Activated CD4-positive, alpha-beta T cell treated with anti-CD3 and anti-CD28 coated beads, Interleukin-2, amount 50 U/mL, for 24 hours (primary cell): ENCODE measurements at regions not wholly inside any gene's neighbourhood (a gene's known extent, or its start where the extent isn't known, plus 50 kb on each side); places are given as distances from the start of the nearest gene placed in this dataset.

Source experiments
- DNase-seq, 2 donors: peaks; one replicate each; pipeline ENCODE4 v3.0.0-alpha.2; 2020; ENCODE audit warnings: low read depth in 1 of 2, low spot score in 1 of 2

GRCh38 chr10:131519723-131520605, 208.4 kb upstream of the TCERG1L start:
- no peak for DNase-seq

GRCh38 chr10:131531265-131532190, 220.0 kb upstream of the TCERG1L start:
- DNase-seq = no peak

GRCh38 chr10:131532291-131532690, 220.8 kb upstream of the TCERG1L start:
- no peak for DNase-seq

- DNase-seq = no peak
Measured at GRCh38 chr10:131532745-131533341, 221.3 kb upstream of the TCERG1L start.

DNA sequence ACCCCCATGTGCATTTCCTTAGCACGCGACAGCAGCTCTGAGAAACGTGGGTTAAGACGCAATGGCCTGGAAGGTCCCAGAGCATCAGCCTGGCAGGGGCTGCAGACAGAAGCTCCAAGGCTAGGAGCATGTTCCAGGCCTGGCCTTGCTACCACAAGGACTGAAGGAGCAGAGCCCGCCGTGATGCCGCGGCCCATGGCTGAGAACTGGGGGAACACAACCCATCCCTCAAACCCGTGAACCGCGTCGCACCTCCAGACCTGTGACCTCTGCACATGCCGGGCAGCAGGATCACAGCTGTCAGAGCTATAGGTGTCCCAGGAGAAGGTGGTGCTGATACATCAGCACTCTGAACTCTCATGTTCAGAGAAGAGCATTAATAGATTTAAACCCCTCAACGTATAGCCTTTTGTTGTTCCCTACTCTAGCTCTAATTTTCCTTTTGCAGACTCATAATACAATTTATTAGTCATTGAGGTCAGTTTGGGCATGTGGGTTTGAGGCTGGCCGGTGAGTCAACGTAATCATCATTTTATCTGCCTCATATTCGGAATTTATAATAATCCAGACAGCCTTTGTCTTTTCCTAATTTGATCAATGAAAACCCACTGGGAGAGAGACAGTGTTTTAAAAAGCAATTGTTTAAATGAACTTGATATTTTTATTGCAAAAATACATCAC, 222.5 kb upstream of the TCERG1L start:
- no peak for DNase-seq

- DNase-seq = no peak
Measured at GRCh38 chr10:131534836-131535235, 223.3 kb upstream of the TCERG1L start.

DNA sequence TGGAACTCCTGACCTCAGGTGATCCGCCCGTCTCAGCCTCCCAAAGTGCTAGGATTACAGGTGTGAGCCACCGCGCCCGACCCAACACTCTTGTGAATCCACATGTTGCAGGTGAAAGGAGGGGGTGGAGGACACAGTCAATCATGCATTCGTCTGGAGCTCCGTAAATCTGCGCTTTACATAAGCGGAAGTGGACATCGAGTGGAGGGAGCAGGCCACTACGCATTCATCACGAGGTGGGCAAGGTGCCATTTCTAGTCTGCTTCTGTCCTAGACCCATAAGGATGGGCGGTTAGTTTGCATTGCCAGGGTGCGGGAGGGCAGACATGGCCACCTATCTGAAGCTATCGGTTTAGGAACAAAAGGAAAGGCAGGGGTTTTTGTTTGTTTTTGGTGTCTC, 225.2 kb upstream of the TCERG1L start:
- no peak for DNase-seq

DNA sequence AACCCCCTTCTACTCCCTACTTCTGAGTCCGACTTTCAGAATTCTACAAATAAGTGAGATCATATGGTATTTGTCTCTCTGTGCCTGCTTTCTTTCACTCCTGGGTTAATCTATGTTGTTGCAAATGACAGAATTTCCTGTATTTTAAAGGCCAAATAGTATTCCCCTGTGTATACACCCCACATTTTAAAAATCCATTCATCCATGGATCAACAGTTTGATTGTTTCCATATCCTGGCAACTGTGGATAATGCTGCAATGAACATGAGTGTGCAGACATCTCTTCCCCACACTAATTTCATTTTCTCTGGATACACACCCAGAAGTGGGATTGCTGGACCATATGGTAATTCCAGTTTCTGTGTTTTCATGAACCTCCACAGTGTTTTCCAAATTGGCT, 225.8 kb upstream of the TCERG1L start:
- DNase-seq = no peak

- DNase-seq = no peak
Measured at GRCh38 chr10:131544495-131544894, 233.0 kb upstream of the TCERG1L start.

GRCh38 chr10:131546086-131546810, 234.7 kb upstream of the TCERG1L start:
- DNase-seq = no peak

DNA sequence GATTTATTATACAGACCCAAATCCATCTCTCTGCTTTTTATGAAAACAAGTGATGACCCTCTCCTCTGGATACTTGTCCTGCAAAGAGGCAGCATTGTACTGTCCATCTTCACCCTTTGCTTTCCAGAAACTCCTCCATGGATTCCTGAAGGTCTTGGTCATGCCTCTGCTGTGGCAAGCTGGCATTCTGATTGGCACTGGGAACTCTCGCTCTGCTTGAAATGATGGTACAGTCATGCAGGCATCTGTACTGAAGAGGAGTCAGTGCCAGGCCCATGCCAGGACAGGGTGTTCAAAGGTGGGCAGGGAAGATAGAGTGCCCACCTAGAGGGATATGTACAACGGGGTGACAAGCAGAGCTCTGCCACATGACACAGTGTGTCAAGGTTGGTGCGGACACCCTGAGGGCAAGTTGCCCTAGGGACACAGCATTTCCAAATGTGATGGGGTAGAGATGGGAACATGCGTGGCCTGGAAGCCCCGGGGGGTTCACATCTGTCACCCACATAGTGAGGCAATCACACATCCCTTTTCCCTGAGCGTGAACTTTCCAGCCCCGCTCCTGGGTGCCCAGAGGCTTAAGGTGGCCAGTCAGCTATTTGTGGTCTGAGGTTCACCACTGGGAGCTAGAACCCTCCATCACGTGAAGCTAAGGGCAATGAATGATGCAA, 235.7 kb upstream of the TCERG1L start:
- DNase-seq = no peak

DNA sequence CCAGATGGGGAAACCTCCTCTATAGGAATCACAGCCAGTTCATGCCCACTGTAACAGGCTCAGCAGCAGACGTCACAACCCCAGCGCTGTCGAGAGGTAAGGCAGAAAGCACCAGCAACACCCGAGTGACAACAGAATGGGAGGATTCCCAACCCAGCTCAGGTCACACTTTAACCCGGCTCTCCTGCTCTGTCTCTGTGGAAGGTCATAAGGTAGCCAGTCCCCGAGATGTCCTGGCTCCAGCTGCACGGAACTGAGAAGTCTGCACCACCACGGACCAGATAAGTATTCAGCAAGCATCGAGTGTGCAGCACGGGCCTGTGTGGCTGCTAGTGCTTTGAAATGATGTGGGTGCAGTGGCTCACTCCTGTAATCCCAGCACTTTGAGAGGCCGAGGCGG, 236.7 kb upstream of the TCERG1L start:
- no peak for DNase-seq

DNA sequence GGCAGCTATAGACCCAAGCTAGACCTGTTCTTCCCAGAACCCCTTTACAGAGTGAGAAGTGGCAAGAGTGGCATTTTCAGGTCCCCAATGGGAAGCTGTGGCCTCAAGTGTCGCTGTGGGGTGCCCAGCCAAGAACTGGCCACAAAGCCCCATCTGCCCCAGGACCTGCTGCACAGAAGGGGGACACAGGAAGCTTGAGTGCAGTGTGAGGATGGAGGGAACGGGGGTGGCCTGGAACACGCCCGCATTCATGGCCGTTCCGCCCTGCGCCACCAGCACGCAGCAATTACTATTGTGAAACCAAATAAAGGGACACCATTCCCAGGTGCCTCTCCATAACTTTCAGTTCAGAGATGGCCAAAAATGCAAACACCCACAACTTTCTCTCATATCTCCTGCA, 237.6 kb upstream of the TCERG1L start:
- DNase-seq = no peak

DNA sequence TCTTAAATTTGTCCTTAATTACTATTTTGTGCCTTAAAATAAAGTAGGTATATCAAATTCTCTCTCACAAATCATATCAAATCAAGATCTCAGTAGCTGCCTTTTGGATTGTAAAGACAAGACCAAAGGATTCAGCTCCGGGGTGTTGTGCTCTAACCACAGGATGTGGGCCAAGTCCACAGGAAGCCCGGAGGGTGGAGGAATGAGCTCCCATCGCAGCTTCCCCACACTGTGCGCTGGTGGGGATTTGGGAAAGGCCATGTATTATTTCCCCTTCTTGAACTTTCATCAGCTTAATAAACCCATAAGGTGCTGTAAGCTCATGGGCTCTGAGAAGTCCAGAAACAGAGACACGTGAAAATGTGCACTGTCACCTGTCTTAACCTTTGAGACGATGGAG, 241.6 kb upstream of the TCERG1L start:
- no peak for DNase-seq

DNA sequence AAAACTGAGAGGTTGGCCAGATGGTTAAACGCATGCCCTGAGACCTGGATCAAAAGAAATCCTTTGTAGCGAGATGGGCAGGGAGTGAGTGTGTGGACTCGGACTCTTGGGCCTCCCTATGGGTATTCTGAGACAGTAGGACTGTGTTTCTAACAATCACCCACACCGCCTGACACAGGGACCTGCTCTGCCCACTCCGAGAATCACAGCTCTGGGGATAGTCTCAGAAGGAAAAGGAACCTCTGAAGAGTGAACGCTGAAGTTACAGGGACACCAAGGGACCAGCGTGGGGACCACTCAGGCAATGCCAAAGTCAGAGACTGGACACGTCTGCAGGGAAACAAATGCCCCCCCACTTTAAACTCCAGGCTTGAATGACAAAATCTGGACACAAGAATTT, 242.1 kb upstream of the TCERG1L start:
- no peak for DNase-seq

GRCh38 chr10:131554821-131555220, 243.3 kb upstream of the TCERG1L start:
- no peak for DNase-seq

- DNase-seq = no peak
Measured at GRCh38 chr10:131555406-131555805, 243.9 kb upstream of the TCERG1L start.

DNA sequence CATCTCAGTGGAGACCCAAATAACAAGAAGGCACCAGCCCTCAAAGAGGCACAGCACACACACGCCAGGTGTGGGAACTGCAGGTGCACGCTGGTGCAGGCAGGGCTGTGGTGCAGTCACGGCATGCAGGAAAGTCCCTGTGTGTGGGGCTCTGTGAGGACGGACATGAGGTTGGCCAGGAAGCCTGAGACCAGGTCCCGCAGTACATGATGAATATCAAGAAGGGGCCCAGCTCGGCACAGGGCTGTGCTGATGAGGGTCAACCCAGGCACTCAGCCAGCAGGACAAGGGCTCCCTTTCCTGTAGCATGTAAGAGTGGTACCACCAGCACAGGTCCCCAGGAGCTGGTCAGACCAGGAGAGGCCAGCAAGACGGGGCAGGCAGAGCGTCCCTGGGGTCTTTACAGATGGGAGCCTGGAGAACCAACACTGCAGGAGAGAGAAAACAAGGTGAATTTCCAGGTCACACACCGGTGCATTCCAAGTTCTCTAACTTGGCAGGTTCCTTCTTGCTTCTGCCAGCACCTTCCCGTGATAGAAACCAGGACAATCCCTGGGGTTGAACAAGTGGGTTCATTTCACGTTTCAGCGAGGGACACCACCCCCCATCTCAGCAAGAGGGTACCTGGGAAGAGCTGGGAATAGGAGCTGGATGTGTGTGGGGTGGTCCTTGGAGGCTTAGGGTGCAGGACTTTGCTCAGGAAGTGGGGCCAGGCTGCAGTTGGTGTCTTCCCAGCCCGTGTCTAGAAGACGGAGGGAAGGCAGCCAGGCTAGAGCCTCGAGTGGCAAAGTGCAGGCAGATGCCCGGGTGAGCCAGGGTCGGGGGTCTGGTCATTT, 244.8 kb upstream of the TCERG1L start:
- DNase-seq = no peak

GRCh38 chr10:131556897-131557495, 245.5 kb upstream of the TCERG1L start:
- DNase-seq = no peak
